HEK293T (cell line): ENCODE measurements at regions not wholly inside any gene's neighbourhood (a gene's known extent, or its start where the extent isn't known, plus 50 kb on each side); places are given as distances from the start of the nearest gene placed in this dataset.

ENCODE experiments used
- ARNT ChIP-seq: fragments of 450-650 bp; IDR thresholded peaks from 2 replicates; pipeline ENCODE4 v1.6.1; 2017; ENCODE audit warnings: mild to moderate bottlenecking
- BHLHE40 ChIP-seq: fragments of 450-650 bp; IDR thresholded peaks from 2 replicates; pipeline ENCODE4 v1.6.1; 2016; ENCODE audit warnings: mild to moderate bottlenecking, moderate library complexity, borderline replicate concordance
- CTBP1 ChIP-seq: fragments of 450-650 bp; IDR thresholded peaks from 2 replicates; pipeline ENCODE4 v1.6.1; 2016; ENCODE audit warnings: borderline replicate concordance
- ELF4 ChIP-seq: fragments of 450-650 bp; IDR thresholded peaks from 2 replicates; pipeline ENCODE4 v1.6.1; 2017; ENCODE audit warnings: antibody characterized with exemption
- FOXA1 ChIP-seq: fragments of 450-650 bp; IDR thresholded peaks from 2 replicates; pipeline ENCODE4 v1.6.1; 2016; ENCODE audit warnings: mild to moderate bottlenecking
- FOXK2 ChIP-seq: fragments of 450-650 bp; IDR thresholded peaks from 2 replicates; pipeline ENCODE4 v1.6.1; 2016; ENCODE audit warnings: mild to moderate bottlenecking
- L3MBTL2 ChIP-seq: fragments of 450-650 bp; conservative IDR thresholded peaks from 2 replicates; pipeline ENCODE4 v1.6.1; 2016; ENCODE audit warnings: mild to moderate bottlenecking
- LEF1 ChIP-seq: fragments of 450-650 bp; IDR thresholded peaks from 2 replicates; pipeline ENCODE4 v1.6.1; 2017; ENCODE audit warnings: mild to moderate bottlenecking, borderline replicate concordance
- NFRKB ChIP-seq: fragments of 450-650 bp; IDR thresholded peaks from 2 replicates; pipeline ENCODE4 v1.6.1; 2016; ENCODE audit warnings: mild to moderate bottlenecking, moderate library complexity
- PKNOX1 ChIP-seq: fragments of 450-650 bp; IDR thresholded peaks from 2 replicates; pipeline ENCODE4 v1.6.1; 2016
- SP1 ChIP-seq: fragments of 450-650 bp; IDR thresholded peaks from 2 replicates; pipeline ENCODE4 v1.6.1; 2017
- SUZ12 ChIP-seq: fragments of 450-650 bp; IDR thresholded peaks from 2 replicates; pipeline ENCODE4 v1.6.1; 2016; ENCODE audit warnings: mild to moderate bottlenecking
- TARDBP ChIP-seq: fragments of 450-650 bp; IDR thresholded peaks from 2 replicates; pipeline ENCODE4 v1.6.1; 2016

GRCh38 chr1:72498371-72498770 lies 216.0 kb upstream of the NEGR1 start:
- TF ChIP-seq CTBP1 (no peak), FOXA1 (no peak), SP1 (no peak), FOXK2 (no peak), LEF1 (no peak), BHLHE40 (no peak), ARNT (no peak), TARDBP (no peak), SUZ12 (no peak), NFRKB (no peak), L3MBTL2 (no peak), PKNOX1 (no peak), ELF4 (no peak)
